HG02759 (cell line): ENCODE measurements at regions not wholly inside any gene's neighbourhood (a gene's known extent, or its start where the extent isn't known, plus 50 kb on each side); places are given as distances from the start of the nearest gene placed in this dataset.
A peak's percentile ranks its signal among the peaks of the same experiment; 100 is the strongest.
"Not testable (repeated sequence)": the region's sequence is repeated elsewhere in the genome, so short reads cannot be mapped to it uniquely, and the experiment has no call there.

Experiments
- ATAC-seq: cut with Tn5 transposase; IDR thresholded peaks from one replicate; pipeline ENCODE4 v1.9.1; 2021; ENCODE audit warnings: mild to moderate bottlenecking, moderate library complexity; ENCODE audit not compliant: unreplicated experiment

DNA sequence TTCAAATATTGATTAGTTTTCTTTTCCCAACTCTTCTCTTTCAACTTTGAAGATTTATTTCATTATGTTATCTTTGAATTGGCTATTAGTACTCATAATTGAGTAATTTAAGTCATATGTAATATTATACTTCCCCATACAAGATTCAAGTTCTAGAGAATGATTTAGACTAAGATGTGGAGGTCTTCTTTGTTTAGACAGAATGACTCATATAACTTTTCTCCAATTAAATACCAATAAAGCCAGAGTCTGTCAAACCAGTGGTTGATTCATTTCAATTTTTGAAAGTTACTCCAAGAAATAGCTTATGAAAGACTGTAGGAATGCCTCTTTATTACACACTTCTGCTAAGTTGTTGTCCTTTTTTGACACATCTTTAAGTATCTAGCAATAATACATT lies 115.8 kb upstream of the SLC35F3 start:
- no peak for ATAC-seq

DNA sequence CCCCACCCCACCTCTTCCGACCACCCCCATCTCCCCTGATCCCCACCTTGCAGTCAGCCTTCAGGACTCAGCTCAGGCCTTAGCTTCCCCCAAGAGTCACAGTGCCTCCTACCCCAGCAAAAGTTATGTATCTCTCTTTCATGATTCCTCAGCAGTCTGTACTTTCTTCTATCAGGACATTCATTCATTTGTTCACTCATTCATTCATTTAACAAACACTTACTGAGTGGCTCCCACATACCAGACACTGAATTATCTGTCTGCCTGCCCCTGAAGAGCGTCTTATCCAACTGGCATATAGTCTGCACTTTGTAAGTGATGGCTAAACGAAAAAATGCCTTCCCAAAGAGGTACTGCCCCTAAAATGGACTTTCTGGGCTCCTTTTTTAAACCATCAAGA lies 114.4 kb upstream of the SLC35F3 start:
- ATAC-seq: no peak

DNA sequence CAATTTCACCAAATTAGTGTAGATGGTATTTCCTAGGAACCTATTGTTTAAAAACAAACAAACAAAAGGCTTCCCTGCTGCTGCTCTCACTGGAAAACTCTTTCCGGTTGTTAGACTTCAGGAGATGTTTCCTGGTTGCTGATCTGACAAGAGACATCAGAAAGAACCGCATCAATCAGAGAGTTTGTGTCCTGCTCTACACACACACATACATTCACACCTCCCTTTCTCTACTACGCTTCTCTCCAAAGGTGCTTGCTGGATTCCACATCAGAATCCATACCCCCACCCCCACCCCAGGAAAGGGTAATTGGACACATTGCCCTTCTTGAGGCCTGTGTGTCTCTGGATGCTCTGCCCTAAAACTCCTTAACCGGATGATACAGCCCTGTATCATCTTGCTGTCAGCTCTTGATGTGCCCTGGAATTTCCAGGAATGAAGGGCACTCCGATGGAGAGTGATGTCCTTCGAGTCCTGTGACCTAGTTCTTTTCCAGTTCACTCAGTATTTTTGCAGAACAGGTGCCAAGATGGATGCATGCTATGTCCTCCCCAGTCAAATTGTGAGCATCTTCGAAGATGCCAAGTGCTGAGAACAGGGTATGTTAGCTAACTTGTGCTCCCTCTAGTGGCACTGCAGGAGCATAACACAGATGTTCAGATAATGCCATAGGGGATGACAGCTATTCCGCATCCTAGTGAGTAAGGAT lies 113.7 kb upstream of the SLC35F3 start:
- peak; percentile 88 for ATAC-seq

DNA sequence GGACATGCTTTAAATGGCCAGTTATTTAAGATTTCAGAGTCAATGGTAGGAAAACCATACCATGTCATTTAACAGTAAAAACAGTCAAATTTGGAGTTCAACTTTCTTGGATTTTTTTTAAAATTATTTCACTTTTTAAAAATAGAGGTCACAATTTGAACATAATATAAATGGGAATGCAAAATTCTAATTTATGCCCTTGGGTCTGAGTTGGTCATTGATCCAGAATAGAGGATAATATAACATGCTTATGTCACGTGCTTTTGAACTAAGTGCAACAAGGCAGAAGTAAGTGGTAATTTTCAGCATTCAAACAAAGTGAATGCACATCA lies 113.1 kb upstream of the SLC35F3 start:
- ATAC-seq: no peak

DNA sequence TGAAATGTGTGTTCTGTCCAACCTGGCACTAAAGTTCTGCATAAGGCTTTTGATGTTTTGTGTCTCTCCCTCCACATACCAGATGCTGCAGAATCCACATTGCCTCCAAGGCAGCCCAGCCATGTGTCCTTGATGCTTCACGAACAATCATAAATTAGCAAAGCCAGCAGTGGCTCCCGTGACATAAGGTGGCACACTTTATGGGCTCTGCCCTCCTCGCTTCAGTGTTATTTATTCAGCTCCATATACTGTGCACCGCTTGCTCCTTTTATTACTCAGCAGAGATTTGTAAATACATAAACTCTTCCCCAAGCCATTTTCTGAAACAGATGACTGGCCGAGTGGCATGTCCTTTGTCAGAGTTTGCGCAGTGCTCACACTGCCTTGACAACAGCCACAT lies 112.8 kb upstream of the SLC35F3 start:
- no peak for ATAC-seq

DNA sequence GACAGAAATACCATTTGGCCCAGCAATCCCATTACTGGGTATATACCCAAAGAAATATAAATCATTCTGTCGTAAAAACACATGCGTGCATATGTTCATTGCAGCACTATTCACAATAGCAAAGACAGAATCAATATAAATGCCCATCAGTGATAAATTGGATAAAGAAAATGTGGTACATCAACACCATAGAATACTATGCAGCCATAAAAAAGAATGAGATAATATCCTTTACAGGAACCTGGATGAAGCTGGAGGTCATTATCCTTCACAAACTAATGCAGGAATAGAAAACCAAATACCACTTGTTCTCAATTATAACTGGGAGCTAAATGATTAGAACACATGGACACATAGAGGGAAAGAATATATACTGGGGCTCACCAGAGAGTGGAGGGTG lies 109.6 kb upstream of the SLC35F3 start:
- no peak for ATAC-seq

DNA sequence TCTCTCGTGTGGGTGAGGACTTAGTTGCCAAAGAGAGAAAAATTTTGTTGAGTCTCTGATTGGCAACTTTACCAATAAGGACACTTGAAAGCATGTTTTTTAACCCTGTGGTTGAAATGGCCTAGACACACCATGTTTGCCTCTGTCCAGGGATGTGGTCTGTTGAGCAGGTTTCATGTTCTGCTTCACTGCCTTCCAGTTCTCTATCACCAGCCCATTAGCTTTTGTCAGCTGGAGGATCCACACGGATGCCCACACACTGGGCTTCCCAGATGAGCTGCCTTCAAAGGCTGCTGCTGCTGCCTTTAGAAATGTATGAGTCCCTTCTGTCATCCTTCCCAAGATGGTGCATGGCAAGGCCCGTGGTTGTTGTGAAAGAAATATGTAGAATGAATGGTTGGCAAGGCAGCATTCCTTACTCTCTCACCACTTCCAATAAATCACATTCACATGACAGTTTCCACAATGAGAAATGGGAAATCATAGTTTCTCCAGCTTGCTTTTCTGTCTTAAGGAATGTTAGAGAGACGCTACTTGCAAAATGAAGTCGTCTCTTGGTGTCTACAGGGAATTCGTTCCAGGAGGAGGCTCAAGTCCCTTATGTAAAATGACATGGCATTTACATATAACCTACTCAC lies 108.2 kb upstream of the SLC35F3 start:
- ATAC-seq: no peak

DNA sequence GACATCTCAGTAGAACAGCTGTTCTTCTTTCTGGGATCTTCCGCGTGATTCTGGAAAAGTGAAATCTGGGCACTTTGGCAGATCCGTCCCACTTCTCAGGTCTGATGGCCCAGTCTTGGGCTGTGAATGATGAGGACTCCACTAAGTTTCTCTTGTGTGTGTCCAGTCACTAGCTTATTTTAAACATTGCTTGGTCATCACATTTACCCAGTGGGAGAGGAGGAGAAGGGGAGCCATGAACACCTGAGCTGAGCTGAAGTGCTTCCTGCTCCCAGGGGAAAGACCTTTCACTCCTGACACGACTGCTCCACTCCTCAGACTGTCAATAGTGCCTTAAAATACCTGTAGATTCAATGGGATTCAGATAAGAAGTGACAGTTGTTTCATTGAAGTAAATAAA lies 101.9 kb upstream of the SLC35F3 start:
- no peak for ATAC-seq

DNA sequence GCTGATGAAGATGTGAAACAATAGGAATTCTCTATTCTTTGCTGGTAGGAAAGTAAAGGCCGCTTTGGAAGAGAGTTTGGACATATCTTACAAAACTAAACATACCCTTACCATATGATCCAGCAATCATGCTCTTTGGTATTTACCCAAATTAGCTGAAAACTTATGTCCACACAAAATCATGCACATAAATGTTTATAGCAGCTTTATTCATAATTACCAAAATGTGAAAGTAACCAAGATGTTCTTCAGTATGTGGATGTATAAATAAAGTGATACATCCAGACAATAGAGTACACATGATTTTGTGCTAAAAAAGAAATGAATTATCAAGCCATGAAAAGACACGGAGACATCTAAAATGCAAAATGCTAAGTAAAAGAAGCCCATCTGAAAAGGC lies 98.7 kb upstream of the SLC35F3 start:
- ATAC-seq: no peak

DNA sequence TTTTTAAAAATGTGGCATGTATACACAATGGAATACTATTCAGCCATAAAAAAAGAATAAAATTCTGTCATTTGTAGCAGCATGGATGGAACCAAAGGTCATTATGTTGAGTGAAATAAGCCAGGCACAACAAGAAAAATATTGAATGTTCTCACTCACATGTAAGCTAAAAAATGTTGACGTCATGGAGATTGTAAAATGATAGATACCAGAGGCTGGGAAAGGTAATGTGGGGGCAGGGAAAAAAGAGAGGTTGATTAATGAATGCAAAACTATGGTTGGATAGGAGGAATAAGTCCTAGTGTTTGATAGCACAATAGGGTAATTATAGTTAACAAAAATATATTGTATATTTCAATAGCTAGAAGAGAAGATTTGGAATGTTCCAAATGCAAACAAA lies 89.1 kb upstream of the SLC35F3 start:
- no peak for ATAC-seq

DNA sequence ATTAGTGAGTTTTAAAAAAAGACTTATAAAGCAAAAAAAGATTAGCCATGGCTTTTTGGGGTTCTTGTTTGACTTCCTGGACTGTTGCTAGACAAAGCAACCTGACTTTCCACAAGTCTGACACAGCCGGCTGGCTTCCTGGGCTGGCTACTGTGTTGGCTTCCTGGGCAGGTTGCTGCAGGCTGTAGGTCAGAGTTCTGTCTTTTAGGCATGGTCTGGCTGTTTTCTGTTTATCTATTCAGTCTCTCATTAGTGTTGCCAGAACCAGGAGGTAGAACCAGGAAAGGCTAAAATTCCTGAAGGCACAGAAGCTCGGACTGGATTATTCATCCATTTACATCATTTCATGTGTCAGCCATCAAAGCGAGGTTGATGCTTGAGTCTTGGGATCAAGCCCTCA lies 88.6 kb upstream of the SLC35F3 start:
- no peak for ATAC-seq

DNA sequence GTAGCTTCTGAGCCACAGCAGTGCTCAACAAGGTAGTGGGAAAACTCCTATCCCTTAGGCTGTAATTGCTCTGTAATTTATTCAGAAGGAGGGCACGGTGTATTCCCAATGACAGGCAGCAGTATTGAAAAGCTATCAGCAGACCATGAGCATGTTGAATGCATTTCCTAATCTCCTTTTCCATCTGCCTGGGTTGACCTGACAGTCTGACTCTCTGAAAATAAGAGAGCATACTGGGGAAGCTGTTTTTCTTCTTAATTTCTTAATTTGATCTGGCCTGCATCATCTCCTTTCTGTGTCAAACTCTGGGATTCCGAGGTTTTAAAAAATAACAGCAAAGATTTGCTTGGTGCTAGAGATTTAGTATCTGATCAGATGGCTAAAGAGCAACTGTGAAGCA lies 88.1 kb upstream of the SLC35F3 start:
- ATAC-seq: no peak

DNA sequence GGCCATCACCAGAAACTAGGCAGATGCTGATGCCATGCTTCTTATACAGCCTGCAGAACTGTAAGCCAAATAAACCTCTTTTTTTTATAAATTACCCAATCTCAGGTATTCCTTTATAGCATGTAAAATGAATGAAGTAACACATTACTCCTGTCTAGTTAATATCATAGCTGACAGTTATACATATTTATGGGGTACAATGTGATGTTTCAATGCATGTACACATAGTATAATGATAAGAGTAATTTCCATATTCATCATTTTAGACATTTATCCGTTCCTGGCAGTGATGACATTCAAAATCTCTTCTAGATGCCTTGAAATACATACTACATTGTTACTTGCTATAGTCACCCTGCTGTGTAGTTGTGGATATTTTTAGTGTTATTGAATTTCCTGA lies 85.4 kb upstream of the SLC35F3 start:
- no peak for ATAC-seq

DNA sequence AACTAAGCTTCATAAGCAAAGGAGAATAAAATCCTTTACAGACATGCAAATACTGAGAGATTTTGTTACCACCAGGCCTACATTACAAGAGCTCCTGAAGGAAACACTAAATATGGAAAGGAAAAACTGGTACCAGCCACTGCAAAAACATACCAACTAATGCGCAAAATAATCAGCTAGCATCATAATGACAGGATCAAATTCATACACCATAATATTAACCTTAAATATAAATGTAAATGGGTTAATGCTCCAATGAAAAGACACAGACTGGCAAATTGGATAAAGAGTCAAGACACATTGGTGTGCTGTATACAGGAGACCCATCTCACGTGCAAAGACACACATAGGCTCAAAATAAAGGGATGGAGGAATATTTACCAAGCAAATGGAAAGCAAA lies 80.3 kb upstream of the SLC35F3 start:
- not testable (repeated sequence) for ATAC-seq

DNA sequence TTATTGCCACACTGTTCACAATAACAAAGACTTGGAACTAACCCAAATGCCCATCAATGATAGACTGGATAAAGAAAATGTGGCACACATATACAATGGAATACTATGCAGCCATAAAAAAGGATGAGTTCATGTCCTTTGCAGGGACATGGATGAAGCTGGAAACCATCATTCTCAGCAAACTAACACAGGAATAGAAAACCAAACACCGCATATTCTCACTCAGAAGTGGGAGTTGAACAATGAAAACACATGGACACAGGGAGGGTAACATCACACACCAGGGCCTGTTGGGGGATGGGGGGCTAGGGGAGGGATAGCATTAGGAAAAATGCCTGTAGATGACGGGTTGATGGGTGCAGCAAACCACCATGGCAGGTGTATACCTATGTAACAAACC lies 76.5 kb upstream of the SLC35F3 start:
- ATAC-seq: not testable (repeated sequence)

DNA sequence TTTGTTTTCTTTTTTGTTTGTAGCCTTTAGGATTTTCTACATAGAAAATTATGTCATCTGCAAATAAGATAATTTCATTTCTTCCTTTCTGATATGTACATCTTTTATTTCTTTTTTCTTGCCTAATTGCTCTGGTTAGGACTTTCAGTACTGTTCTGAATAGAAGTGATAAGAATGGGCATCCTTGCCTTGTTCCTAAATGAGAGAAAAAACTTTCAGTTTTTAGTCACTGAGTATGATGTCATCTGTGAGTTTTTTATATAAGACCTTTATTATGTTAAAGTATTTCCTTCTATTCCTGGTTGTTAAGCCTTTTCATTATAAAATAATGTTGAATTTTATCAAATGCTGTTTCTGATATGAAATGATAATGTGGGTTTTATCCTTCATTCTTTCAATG lies 76.0 kb upstream of the SLC35F3 start:
- no peak for ATAC-seq

DNA sequence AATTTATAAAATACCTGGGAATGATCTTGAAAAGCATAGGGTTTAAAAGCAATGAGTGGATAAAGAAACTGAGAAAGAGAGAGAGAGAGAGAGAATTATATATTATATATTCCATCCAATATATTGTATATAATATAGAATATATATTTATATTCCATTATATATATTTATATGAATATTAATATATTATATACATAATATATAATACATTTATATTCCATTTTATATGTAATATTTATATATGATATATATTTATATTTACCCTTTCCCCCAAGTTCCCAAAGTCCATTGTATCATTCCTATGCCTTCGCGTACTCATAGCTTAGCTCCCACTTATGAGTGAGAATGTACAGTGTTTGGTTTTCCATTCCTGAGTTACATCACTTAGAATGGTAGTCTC lies 69.9 kb upstream of the SLC35F3 start:
- ATAC-seq: no peak

DNA sequence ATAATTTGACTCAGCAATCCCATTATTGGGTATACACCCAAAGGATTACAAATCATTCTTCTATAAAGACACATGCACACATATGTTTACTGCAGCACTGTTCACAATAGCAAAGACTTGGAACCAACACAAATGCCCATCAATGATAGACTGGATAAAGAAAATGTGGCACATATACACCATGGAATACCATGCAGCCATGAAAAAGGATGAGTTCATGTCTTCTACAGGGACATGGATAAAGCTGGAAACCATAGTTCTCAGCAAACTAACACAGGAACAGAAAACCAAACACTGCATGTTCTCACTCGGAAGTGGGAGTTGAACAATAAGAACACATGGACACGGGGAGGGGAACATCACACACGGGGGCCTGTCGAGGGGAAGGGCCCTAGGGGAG lies 66.3 kb upstream of the SLC35F3 start:
- not testable (repeated sequence) for ATAC-seq

DNA sequence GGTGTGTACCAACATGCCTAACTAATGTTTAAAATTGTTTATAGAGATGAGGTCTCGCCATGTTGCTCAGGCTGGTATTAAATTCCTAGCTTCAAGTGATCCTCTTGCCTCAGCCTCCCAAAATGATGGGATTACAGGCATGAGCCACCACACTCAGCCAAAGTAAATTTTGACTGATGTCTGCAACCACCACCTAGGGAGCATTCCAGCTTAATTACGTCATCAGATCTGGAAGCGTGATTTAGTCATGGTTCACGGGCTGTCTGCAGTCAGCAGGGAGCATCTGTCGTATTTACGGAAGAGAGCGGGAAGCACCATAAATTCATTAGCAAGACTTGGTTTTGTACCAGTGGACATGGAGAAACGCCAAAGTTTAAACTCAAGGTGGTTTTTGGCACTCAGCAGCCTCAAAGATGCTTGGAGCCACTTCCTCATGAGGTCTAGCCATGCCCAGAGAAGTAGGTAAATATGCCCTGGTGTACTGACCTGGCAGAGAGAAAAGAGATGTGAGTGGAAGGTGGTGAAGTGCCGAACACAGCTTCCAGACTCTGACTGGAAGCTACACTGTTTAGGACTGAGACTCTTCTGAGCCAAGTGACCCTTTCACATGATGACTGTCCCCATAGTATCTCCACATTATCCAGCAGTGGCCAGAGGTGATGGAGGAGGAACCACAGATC lies 60.8 kb upstream of the SLC35F3 start:
- no peak for ATAC-seq

DNA sequence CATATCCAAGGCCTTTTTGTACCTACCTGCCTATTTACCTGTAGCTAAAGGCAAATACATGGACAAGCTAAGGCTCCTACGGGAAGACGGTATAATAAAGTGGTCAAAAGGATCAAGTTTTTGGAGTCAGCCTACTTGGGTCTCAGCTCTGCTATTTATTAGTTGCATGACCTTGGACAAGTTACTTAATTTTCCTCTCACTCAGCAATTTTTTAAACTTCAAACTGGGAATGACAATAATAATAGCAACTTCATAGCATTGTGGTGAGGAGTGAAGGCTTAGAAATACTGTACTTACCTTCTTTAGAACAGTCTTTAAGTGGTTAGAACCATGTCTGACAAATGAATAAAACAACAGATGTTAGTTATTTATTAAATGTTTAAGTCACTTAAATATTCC lies 60.2 kb upstream of the SLC35F3 start:
- ATAC-seq: no peak

DNA sequence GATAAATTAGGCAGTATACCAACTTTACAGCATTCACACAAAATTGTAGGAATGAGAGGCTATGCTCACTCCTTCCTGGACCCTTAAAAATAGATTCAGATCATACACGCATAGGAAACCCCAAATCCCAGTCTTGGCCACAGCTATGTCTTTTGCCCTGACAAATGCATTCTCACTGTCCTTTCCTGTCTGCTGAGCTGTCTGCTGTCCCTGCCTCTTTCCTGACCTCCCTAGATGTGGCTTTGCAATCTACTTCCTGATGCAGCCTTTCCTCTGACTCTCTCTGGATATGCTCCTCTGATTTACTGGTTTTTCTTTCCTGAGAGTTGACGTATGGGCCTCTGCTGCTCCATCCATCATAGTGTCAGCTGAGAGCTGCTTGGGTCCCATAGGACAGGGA lies 59.8 kb upstream of the SLC35F3 start:
- no peak for ATAC-seq
